HFFc6 (cell line): ENCODE measurements at regions not wholly inside any gene's neighbourhood (a gene's known extent, or its start where the extent isn't known, plus 50 kb on each side); places are given as distances from the start of the nearest gene placed in this dataset.

Source experiments
- DNase-seq: peaks from one replicate; pipeline ENCODE4 v3.0.0-alpha.2; 2018
- H3K27ac Mint-ChIP-seq: 2 replicates; pipeline ENCODE4 v1.8.0; 2020; ENCODE audit warnings: mild to moderate bottlenecking, mixed read lengths
- H3K27me3 Mint-ChIP-seq: 2 replicates; pipeline ENCODE4 v1.8.0; 2021; ENCODE audit warnings: mild to moderate bottlenecking, moderate library complexity, mixed read lengths; ENCODE audit not compliant: insufficient read depth
- H3K36me3 Mint-ChIP-seq: 2 replicates; pipeline ENCODE4 v1.8.0; 2021; ENCODE audit warnings: low read depth, mixed read lengths
- H3K4me1 Mint-ChIP-seq: 2 replicates; pipeline ENCODE4 v1.8.0; 2020; ENCODE audit warnings: low read depth, mixed read lengths
- H3K4me3 Mint-ChIP-seq: 2 replicates; pipeline ENCODE4 v1.8.0; 2020; ENCODE audit warnings: mild to moderate bottlenecking, moderate library complexity, mixed read lengths
- H3K9me3 Mint-ChIP-seq: 2 replicates; pipeline ENCODE4 v1.8.0; 2020; ENCODE audit warnings: mild to moderate bottlenecking, mixed read lengths
- TF ChIP-seq, protein P1 (sequence below): fragments of 200-600 bp; sonication (generic); IDR thresholded peaks from 2 replicates; pipeline ENCODE4 v1.5.0; 2021; ENCODE audit warnings: antibody characterized with exemption, mild to moderate bottlenecking

DNA sequence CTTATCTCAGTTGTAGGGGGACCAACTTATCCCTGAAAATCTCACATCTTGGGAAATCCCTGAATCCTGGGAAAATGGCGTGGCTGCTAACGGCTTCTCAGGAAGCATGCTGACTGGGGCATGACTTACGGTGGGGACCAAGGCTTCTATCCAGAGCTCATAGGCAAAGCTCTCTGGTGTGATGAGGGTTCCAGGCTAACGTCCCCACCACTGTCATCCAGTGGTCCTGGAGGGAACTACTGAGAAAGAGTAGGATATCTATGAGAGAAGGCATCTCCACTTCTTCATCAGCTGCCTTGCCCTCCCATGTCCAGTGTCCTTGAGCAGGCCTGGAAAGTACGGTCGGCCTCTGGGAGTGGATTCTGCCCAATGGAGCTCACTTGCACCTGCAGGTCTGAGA is 210.4 kb upstream of the B3GAT1 start:
- no peak overlapping the region for H3K4me3 Mint-ChIP-seq
- H3K36me3 Mint-ChIP-seq: no peaks in the 10 kb centered on the region
- no peak overlapping the region for H3K27ac Mint-ChIP-seq
- no peaks in the 10 kb centered on the region for H3K4me1 Mint-ChIP-seq
- peaks cover 70% of the 10 kb centered on the region for H3K9me3 Mint-ChIP-seq
- TF ChIP-seq, protein P1, sequence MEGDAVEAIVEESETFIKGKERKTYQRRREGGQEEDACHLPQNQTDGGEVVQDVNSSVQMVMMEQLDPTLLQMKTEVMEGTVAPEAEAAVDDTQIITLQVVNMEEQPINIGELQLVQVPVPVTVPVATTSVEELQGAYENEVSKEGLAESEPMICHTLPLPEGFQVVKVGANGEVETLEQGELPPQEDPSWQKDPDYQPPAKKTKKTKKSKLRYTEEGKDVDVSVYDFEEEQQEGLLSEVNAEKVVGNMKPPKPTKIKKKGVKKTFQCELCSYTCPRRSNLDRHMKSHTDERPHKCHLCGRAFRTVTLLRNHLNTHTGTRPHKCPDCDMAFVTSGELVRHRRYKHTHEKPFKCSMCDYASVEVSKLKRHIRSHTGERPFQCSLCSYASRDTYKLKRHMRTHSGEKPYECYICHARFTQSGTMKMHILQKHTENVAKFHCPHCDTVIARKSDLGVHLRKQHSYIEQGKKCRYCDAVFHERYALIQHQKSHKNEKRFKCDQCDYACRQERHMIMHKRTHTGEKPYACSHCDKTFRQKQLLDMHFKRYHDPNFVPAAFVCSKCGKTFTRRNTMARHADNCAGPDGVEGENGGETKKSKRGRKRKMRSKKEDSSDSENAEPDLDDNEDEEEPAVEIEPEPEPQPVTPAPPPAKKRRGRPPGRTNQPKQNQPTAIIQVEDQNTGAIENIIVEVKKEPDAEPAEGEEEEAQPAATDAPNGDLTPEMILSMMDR: no peak
- DNase-seq: no peak
- peaks cover 3% of the 10 kb centered on the region for H3K27me3 Mint-ChIP-seq

DNA sequence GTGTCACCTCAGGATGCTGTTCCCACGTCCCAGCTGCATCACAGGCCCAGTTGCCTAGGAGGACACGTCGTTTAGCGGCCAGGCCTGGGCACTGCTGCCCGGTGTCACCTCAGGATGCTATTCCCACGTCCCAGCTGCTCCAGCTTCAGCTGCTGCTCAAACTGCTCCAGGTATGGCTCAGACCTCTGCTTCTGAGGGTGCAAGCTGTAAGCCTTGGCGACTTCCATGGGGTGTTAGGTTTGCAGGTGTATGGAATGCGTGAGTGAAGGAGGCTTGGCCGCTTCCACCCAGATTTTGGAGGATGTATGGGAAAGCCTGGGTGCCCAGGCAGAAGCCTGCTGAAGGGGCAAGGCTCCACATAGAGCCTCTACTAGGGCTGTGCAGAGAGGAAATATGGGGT is 205.3 kb upstream of the B3GAT1 start:
- Mint-ChIP-seq H3K9me3 (peaks cover 79% of the 10 kb centered on the region), H3K36me3 (peaks cover 5% of the 10 kb centered on the region; the same call in 1 of the 2 replicates), H3K27ac (no peak overlapping the region), H3K27me3 (no peaks in the 10 kb centered on the region), H3K4me3 (no peak overlapping the region), H3K4me1 (no peaks in the 10 kb centered on the region)
- TF ChIP-seq, protein P1: no peak
- DNase-seq: no peak

DNA sequence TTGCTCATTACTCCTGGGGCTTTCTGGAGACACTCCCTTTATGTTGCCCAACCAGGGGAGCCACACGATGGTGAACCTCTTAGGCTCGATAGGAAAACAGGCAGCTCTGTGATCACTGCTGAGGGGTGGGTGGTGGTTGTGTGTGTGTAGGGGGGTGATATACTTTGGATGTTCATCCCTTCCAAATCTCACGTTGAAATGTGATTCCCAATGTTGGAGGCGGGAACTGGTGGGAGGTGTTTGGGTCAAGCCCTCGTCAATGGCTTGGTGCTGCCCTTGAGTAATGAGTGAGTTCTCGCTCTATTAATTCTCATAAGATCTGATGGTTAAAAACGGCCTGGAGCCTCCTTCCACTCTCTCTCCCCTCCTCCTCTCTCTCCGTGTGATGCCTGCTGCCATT is 204.0 kb upstream of the B3GAT1 start:
- Mint-ChIP-seq H3K9me3 (peaks cover 83% of the 10 kb centered on the region), H3K4me1 (no peaks in the 10 kb centered on the region), H3K36me3 (peaks cover 5% of the 10 kb centered on the region; the same call in 1 of the 2 replicates), H3K27ac (no peak overlapping the region), H3K4me3 (no peak overlapping the region), H3K27me3 (no peaks in the 10 kb centered on the region)
- TF ChIP-seq, protein P1: no peak
- DNase-seq: no peak

DNA sequence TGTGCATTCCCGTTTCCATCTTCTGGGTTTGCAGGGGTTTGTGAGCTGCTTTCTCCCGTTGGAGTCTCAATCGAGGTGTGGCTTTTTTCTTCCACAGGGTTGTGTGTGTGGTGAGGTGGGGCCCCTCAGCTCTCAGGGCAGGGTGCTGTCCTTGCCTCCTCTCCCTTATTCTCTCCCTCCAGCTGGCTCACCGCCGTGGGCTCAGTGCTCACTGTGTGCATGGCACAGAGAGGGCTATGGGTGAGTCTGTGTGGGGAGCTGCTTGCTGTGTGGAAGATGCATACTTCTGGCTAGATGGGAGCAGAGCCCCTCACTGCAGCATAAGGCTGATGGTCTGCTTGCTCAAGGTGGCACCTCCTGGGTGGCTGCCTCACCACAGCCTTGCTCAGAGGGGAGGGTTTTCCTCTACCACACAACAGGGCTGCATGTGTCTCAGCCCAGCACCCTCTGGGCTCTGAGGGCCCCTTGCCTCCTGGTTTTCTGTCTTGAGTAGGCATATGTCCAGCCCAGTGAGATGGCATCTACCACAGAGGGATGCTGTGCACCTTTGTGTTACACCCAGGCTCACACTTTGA is 203.1 kb upstream of the B3GAT1 start:
- H3K36me3 Mint-ChIP-seq: peaks cover 5% of the 10 kb centered on the region; the same call in 1 of the 2 replicates
- peaks cover 76% of the 10 kb centered on the region for H3K9me3 Mint-ChIP-seq
- H3K4me3 Mint-ChIP-seq: no peak overlapping the region
- no peak for DNase-seq
- no peaks in the 10 kb centered on the region for H3K27me3 Mint-ChIP-seq
- TF ChIP-seq, protein P1: no peak
- H3K4me1 Mint-ChIP-seq: no peaks in the 10 kb centered on the region
- no peak overlapping the region for H3K27ac Mint-ChIP-seq

DNA sequence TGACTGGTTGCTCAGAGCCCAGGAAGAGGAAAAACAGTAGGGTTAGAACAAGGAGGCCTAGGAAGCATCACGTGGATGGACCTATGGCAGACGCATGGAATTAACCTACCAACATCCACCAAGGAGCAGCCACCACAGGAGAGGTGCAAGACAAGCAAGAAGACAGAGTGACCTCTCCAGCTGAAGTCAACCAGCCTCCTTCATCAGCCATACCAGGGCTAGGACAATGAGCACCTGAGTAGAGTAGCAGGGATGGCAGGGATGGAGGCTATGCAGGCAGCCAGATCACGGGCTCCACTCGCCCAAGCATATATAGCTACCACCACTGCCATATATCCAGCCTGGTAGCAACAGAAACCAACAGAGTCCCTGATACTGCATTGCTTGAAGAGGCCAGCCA is 202.1 kb upstream of the B3GAT1 start:
- Mint-ChIP-seq H3K9me3 (peaks cover 77% of the 10 kb centered on the region), H3K36me3 (peaks cover 10% of the 10 kb centered on the region; the same call in 1 of the 2 replicates), H3K4me3 (no peak overlapping the region), H3K27me3 (no peaks in the 10 kb centered on the region; the same call in 1 of the 2 replicates), H3K4me1 (no peaks in the 10 kb centered on the region), H3K27ac (no peak overlapping the region)
- TF ChIP-seq, protein P1: no peak
- no peak for DNase-seq
